ENCODE measurements at regions not wholly inside any gene's neighbourhood (a gene's known extent, or its start where the extent isn't known, plus 50 kb on each side); places are given as distances from the start of the nearest gene placed in this dataset.

DNA sequence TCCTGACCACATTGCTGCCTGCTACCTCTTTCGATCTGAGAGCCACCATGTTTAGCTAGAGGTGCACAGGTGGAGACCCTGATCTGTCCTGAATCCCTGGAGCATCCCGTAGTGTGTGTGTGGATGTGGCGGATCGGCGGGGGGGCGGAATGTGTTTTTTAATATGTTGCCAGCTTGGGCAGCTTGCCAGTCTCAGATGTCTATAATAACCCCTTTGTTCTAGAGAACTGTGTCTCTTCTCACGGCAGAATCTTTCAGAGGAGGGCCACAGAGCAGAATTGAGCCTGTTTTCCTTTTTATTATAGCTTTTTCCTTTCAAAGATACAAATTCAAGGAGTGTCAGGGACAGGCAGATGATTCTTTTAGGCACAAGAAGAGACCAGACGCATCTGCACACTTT, 934.1 kb upstream of the KLHL29 start:
- TF ChIP-seq, protein P1, sequence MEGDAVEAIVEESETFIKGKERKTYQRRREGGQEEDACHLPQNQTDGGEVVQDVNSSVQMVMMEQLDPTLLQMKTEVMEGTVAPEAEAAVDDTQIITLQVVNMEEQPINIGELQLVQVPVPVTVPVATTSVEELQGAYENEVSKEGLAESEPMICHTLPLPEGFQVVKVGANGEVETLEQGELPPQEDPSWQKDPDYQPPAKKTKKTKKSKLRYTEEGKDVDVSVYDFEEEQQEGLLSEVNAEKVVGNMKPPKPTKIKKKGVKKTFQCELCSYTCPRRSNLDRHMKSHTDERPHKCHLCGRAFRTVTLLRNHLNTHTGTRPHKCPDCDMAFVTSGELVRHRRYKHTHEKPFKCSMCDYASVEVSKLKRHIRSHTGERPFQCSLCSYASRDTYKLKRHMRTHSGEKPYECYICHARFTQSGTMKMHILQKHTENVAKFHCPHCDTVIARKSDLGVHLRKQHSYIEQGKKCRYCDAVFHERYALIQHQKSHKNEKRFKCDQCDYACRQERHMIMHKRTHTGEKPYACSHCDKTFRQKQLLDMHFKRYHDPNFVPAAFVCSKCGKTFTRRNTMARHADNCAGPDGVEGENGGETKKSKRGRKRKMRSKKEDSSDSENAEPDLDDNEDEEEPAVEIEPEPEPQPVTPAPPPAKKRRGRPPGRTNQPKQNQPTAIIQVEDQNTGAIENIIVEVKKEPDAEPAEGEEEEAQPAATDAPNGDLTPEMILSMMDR (IDR thresholded peaks at IDR 0.05), result no peak
- TF ChIP-seq EP300 (IDR thresholded peaks at IDR 0.05), result no peak
- TF ChIP-seq POLR2AphosphoS5 (IDR thresholded peaks at IDR 0.05), result no peak
